Head of caudate nucleus (tissue), 42 donors: ENCODE measurements at regions not wholly inside any gene's neighbourhood (a gene's known extent, or its start where the extent isn't known, plus 50 kb on each side); places are given as distances from the start of the nearest gene placed in this dataset.
"Not testable (repeated sequence)": the region's sequence is repeated elsewhere in the genome, so short reads cannot be mapped to it uniquely, and the experiment has no call there.

ENCODE experiments used
- DNase-seq, 42 donors: peaks; one replicate each; pipeline versions ENCODE4 v3.0.0 to v3.0.0-alpha.2; 2020 to 2021; ENCODE audit warnings: mixed read lengths in 7 of 42
- intact Hi-C: fragments of 100-400 bp; cut with DNase I; formaldehyde crosslinking; loops from one replicate; pipeline ENCODE4 v1.15.0; 2022

DNA sequence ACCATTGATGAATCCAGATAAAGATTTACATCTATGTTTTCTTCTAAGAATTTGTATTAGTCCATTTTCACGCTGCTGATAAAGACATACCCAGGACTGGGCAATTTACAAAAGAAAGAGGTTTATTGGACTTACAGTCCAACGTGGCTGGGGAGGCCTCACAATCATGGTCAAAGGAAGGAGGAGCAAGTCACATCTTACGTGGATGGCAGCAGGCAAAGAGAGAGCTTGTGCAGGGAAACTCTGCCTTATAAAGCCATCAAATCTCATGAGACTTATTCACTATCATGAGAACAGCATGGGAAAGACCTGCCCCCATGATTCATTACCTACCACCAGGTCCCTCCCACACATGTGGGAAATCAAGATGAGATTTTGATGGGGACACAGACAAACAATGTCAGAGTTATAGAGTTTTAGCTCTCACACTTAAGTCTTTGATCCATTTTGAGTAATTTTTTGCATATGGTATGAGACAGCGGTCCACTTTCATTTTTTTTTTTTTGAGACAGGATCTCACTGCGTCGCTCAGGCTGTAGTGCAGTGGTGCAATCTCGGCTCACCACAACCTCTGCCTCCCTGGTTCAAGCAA is 53.5 kb upstream of the JADE2 start:
- intact Hi-C loops: not testable (repeated sequence)
- peak in 1 of 42 donors; percentile 7 for DNase-seq

DNA sequence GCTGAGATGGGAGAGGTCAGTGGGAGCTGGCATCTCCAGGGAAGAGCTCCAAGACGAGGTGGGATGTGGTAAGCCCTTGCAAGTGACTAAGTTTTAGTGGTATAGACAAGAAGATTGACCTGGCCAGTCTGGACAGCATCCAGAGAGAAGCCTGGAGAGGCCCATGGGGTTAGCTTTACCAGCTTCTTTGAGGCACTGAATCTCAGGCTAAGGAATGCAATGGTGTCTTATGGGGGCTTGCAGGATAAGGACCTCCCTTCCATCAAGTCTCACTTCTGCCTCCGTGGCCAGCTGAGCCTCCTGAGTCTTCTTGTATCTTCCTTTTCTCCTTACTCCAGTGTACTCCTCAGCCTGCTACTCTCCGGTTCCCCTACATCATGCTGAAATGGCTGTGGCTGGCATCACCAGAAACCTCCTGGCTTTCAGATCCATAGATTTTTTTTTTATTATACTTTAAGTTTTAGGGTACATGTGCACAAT is 56.5 kb upstream of the JADE2 start:
- DNase-seq: peak in 1 of 42 donors; percentile 29
- intact Hi-C loops: no loop called here

DNA sequence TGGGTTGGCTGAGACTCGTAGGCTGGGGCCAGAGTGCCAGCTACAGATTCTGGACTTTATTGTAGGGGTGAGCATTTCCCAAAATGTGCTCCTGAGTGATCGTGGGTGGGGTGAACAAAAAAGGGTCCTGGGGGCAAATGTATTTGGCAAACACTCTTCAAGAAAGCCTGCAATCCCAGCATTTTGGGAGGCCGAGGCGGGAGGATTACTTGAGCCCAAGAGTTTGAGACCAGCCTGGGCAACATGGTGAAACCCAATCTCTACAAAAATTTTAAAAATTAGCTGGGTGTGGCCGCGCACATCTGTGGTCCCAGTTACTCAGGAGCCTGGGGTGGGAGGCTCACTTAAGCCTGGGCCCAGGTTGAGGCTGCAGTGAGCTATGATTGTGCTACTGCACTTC is 55.5 kb upstream of the CDKN2AIPNL start:
- intact Hi-C loops: no loop called here

DNA sequence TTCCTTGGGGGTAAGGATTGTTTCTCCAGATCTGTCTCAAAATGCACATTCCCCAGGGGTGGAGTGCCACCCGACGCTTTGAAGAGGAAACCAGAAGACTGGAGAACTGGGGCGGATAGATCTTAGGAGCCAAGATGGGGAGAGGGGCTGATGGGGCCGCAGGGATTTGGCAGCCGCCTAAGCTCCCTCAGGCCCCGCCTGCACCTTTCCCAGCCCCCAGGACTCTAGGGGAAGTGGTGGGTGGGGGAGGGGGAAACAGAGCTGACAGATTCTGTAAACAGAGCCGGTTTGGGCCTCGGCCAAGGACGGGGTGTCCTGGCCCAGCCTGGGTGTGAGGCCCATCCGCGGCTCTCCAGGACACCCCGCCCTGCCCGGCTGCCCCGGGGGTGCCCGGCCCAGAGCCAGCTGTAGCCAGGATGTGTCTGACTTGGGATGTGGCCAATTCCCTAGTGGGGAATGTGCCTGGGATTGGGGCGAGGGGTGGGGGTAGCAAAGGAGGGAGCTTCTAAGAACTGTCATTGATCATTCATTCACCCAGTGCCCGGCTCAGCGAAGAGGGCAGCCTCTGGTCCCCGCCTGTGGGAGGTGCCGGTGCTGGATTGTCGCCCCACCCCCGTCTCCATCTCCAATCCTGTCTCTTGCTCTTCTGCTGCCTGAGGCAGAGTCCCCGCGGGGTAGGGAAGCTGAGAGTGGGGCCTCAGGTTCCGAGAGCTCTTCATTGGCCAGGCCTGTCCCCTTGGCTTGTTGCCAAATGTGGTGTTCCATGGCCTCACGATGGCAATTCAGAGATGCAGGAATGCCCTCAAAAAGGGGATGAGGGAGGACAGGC is 54.8 kb upstream of the CDKN2AIPNL start:
- peak; percentile 67 to 96 (median 88) for DNase-seq
- intact Hi-C loops: no loop called here

More for the DNA sequence above, 55.5 kb upstream of the CDKN2AIPNL start:
- peak in 1 of 42 donors; percentile 38 for DNase-seq

DNA sequence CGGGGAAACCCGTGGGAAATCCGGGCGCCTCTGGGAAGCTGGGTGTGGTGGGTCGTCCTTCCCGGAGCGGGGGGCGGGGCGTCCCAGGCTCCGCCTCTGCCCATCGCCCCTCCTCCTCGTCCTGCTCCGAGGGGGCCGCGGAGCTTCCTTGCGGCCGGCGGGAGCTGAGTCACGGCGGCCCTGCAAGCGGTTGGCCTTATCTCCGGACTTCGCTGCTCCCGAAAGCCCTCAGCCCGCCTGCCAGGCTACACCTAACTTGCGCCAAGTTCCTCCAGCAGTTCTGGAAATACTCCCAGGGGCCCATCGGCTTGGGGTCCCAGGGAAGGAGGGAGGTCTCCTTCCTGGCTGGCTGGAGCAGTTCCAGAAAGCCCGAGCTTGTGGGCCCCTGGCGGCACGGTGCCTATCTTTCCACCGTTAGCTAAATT is 54.1 kb upstream of the CDKN2AIPNL start:
- intact Hi-C loops: no loop called here
- peak; percentile 58 to 91 (median 82) for DNase-seq

DNA sequence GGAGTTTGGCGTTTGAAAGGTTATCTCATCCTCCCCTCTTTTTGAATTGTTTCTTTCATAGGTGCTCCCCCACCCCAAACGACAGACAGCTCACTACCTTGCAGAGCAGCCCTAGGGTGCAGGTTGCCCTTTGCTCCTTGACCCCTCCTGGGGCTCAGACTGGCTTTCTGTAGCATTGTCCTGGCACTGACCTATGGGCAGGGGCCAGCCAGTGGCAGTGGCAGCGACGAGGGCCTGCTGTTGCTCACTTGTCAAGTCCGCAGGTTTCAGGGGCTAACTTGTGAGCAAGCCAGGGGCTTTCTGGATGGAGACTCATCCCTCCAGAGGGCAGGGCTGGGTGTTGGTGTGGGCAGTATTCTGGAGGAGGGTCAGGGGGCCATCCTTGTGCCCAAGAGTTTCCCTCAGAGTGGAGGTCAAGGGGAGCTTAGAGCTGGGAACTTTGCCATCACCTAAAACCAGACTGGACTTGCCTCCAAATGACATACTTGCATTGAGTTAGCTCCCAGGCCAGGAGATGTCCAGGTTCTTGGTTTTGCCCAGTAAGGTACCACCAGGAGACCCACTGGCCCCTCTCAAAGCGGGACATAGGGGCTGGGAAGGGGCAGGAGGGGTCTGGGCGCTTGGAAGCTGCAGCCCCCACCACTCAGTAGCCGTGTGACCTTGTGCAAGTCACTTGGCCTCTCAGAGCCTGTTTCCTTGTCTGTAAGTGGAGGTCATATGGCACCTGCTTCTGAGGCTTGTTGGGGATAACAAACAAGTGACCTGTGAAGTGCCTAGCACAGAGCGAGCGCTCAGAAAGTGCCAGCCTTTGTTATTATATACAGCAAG is 53.5 kb upstream of the CDKN2AIPNL start:
- intact Hi-C loops: no loop called here
- peak in 3 of 42 donors; percentile 7 to 33 (median 32) for DNase-seq

DNA sequence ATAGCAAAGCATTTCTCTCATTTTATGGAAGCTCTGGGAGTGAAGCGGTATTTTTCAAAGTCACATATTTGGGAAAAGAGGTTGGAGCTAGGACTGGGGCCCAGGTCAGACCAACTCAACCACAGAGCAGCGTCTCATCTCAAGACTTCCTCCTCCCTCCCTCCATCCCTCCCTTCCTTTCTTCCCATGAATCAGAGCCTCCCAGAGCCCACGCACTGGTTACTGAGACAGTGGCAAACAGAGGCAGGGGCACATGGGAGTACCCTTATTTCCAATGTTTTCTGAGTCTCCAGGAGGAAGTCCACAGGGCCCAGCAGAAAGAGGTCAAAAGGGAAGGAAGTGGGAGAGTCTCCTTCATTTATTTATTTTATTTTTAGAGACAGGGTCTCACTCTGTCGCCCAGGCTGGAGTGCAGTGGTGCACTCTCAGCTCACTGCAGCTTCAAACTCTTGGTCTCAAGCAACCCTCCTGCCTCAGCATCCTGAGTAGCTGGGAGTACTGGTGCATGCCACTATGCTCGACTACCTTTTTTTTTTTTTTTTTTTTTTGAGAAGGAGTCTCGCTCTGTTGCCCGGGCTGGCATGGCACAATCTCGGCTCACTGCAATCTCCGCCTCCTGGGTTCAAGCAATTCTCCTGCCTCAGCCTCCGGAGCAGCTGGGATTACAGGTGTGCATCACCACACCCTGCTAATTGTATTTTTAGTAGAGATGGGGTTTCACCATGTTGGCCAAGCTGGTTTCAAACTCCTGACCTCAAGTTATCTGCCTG is 52.5 kb upstream of the CDKN2AIPNL start:
- intact Hi-C loops: no loop called here
- peak in 2 of 42 donors; percentile 26 to 27 for DNase-seq

DNA sequence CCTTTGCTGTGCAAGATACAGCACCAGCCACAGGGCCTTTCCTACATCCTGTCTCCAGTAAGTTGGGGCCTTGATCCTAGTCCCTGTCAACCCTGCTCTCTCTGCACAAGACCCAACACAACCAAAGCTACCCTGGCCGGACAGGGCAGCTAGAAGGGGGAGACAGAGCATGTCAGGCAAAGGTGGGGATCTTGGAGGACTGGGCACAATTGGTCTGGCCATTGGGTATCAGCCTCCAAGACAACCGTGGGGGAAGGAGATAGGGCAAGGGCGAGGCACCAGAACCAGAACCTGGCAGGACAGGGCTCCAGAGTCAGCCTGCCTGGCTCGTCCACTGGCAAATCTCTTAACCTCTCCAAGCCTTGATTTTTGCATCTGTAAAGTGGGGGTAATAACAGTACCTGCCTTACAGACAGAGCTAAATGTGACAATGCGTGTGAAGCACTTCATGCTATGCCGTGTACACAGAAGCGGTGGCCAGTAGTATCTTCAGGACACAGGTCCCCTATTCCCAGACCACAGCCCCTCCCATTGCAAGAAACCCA is 51.6 kb upstream of the CDKN2AIPNL start:
- peak in 2 of 42 donors; percentile 25 to 29 for DNase-seq
- intact Hi-C loops: no loop called here

DNA sequence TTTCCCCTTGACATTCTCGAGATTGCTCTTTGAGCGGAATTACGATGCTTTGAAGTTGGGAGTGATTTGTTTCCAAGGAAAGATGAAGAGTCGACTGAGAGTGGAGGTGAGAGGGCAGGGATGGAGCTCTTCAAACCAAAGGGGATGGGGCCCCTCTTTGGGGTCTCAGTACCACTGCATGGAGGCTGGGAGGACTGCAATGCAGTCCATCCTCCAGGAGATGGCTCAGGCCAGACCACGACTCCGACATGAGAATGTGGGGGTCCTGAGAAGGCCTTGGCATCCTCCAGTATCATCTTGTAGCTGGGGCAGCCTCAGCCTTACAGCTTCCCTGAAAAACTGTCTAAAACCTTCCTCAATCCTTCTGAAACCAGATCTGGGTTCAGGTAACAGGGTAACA is 51.1 kb upstream of the CDKN2AIPNL start:
- intact Hi-C loops: no loop called here
- peak in 2 of 42 donors; percentile 10 to 34 for DNase-seq

DNA sequence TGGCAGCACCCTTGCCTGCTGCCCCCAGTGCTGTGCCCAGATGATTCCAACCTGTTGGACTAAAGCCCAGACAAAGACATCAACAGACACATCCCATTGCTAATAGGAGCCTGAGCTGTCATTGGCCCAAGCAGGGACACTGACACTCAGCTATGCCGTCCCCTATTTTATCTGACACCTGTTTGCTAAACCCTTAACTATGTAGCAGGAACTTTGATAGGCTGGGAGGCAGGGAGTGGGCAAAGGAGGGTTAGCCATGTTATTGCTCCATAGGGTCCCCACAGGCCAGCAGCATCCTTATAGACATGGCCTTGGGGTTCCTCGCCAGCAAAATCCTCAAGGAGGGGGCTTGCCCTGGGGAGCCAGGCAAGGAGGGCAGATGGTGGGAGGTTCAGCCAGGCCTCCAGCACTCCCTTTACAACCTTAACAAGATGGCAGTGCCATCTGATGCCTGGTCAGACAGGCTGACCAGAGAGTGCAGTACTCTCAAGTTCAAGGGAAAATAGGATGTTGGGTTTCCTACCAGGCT is 50.4 kb upstream of the CDKN2AIPNL start:
- intact Hi-C loops: no loop called here
- DNase-seq: peak in 1 of 42 donors; percentile 22
